ENCODE measurements at regions not wholly inside any gene's neighbourhood (a gene's known extent, or its start where the extent isn't known, plus 50 kb on each side); places are given as distances from the start of the nearest gene placed in this dataset.

DNA sequence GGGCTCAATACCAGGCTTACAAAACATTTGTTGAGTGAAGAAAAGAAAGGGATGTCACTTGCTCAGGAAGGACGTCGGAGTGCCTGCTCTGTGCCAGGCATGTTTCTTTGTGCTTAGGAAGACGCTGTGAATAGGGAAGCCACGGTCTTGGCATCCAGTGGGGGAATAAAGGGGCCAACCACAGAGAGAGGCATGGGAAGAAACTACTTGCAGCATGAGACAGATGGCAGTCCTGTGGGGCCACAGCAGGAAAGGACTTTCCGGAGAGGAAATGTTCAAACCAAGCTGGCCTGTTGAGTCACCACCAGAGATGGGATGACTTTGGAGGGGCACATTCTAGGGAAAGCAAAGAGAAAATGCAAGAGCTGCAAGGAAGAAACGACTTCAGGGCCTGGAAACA lies 173.2 kb downstream of the CDH26 start:
- DNase-seq: no peak

DNA sequence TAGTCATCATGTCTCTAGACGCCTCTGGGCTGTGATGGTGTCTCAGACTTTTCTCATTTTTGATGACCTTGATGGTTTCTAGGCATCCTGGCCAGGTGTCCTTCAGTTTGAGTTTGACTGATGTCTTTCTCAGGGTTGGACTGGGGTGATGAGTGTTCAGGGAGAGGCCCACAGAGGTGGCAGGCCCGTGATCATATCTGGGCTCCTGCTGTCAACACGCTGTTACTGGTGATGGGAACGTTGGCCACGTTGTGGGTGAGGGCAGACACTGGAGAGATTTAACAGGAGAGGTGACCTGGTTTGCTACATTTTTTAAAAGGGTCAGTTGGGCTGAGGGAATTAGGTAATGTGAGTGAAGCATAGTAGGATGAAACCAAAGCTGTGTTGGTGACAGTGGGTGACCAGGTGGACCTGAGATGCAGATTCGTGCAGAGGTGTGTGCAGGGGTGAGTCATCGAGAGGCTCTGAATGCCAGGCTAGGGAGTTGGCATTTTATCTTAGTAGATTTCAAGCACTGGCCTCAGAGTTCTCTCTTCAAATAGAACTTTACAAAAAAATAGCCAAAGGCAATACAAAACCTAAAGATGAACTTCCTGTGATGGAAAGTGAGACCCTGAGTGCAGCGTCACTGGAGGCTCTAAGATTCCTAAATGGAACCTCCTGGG lies 174.1 kb downstream of the CDH26 start:
- no peak for DNase-seq

DNA sequence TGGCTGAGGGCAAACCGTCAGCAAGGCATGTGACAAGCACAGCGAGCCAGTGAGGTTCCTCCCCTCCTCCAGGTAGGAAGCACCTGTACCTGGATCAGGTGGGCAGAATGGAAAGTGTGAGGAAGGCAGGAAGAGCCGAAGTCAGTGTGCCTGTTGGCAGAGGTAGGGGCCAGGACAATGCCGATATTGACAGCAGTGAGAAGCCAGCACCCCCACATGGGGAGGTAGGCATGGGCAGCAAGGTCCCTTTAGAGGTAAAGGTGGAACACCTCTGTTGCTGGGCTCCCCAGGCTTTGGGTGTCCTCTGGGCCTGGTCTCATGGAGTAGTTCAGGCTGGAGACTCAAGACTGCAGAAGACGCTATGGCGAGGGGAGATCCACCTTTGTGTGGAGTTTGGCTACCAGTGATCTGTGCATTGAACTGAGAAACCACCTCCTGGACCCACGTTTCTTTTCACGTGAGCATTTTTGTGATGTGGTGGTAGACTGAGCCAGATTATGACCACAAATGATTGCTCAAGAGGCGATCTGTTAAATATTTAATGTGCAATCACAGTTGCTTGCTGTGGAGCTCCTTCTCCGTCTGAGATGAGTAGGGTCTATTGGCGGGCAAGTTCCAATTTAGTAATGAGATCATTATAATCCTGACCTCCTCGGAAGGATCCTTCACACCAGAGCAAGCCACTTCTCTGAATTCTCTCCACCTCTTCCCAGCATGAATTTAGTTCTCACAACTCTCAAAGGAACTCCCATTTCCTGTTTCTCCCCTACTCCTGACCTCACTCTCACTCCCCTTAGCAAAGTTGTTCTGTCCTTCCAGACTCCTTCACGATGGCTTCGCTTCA lies 174.8 kb downstream of the CDH26 start:
- DNase-seq: no peak

DNA sequence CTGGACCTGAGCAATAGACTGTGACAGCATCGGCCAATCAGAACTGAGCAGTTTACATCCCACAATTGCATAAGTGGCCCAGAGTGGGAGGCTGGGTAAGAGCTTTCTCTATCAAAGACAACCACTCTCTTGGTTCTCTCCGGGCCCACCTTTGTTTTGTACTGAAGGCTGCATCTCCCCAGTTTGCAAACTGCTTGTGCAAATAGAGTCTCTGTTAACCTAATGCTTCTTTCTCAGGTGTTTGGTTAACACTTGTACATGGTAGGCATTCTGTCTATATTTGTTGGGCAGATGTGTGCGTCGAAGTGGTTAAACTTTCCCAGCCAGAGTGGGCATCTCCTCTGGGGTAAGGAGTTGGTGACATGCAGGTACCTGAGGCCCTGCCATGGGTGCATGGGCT lies 177.1 kb downstream of the CDH26 start:
- DNase-seq: no peak

DNA sequence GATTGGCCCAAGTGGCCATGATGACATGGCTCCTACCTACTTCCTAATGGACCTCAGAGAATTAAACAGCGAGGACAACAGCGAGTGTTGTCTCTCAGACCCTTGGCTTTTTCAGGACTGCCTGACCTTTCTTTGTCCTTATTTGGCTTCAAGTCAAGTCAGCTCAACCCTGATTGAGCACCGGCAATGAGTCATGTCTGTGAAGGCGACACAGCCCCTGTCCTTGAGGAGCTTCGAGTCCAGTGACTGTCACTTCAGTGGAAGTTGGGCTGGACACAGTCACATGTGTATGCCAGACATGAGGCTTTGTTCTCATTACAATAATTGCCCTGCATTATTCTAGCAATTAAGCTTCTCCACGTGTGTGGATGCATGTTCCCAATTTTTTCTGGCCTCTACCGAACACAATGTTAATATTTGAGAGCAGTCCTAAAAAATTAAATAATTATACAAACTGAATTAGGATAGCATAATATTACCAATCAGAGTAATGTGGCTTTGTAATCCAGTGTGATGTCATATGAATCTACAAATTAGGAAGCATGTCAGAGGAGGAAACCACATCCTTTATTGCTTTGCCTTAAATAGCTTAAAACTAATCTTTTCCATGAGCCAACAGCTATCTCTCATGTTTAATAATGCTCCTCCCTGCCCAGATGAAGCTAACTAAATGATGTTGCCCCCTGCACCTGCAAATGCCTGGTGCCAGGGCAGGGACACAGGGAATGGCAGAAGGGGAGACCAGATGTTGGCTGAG lies 178.6 kb downstream of the CDH26 start:
- no peak for DNase-seq

DNA sequence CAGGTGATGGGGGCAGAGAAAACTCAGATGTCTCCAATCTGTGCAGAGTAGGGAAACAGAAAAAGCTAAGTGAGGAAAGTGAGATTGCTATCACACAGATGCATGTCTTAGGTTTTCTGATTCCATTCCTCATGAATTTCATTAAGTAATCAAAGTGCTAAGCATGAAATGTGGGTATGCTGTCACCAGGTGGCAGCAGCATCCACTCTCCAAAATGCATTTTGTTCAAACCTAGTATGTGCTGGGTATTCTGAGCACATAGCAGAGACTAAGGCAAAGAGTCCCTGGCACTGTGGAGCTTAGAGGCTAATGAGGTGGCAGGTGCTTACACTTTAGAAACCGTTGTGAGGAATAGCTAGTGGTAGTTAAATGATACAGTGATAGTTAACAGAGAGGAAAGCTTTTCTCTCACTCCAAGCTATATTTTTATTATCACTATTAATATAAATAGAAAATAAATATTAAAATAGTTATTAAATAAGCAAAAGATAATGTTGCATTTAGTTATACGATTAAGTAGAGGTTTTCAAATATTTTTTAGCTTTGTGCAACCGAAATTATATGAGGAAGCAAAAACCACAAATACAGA lies 179.5 kb downstream of the CDH26 start:
- DNase-seq: no peak

DNA sequence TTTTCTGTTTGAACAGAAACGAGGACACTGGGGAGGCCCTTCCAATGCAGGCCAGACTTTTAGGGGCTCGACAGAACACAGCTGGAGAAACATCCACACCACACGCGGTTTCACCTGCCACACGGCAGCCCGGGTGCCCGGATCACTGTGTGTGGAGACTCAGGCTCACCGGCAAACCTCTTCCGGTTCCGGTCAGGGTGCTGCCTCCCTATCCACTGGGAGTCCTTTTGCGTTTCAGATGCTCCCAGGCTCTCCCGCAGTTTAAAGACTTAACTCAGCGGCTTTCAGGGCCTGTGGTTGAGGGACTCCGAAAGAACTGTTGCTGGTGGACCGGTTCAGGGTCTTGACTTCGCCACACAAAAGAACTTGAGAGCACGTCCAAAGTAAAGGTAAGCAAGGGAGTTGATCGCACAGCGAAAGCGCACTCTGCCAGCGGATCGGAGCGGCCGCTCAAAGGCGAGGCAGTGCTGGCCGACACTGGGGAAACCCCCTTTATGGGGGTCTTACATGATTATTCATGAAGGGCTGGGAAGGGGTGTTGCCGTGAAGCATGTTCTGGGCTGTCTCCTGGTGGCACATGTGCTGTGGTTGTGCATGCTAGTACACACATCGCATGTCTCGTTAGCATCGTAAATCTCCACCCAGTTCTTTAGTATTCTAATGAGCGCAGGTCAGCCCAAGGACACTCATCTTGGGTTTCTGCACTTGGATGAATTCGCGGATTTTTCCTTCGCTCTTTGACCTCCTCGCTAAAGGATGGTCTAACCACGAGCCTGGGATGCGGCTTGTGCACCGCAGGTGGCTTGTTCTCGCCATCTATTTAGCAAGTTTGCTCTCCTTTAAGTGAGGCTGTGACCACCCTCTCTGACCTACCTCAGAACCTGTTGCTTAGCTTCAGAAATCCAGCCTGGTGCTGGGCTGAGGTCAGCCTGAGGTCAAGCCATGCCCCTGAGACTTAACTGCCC lies 180.3 kb downstream of the CDH26 start:
- no peak for DNase-seq

DNA sequence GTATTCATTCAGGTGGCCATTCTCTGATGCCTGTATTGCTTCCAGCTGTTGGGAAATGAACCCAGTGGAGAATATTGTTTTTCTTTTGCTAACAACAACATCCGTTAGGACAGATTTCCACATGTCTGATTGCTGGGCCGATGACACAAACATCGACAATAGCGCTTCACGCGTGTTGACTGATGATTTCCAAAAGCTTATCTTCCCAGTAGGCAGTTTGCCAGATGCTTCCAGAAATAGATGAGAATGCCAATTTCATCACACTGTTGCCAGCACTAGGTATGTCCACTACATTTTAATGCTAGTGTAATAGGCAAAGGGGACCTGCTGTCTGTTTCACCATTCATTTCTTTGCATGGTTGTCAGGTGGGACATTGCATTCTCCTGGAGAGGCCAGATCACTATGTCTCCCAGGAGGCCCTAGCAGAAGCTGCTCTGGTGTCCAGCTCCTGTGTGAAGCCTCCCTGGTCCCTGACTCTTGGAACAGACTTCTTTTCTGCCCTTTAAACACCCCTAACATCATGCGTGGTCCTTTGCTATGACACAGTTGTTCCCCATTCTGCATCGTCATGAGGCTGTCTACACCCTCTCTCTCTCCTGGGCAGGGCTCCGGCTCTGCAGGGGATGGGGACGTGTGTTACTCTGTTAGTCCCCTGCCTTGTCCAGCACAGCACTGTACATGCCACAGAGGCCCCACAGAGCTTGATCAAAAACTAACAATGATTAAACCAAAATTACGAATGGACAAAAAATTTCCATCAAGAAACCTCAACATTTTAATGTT lies 181.6 kb downstream of the CDH26 start:
- DNase-seq: no peak

DNA sequence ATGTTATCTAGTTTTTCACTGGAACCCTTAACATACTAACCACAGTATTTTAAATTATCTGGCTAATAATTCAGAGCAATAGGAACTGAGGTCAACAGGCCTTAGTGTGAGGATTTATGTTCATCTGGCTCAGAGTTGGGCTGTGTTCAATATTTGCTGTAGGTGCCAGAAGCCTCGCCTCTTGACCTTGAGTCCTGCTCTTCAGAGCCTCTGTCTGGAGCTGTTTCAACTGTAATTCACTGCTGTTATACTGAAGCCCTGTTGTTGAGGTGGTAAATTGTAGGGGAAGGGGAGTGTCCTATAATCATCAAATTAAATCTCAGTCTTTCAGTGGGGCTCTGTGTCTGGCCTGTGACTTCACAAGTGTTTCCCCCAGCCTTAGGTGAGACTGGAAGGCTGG lies 184.4 kb downstream of the CDH26 start:
- no peak for DNase-seq

DNA sequence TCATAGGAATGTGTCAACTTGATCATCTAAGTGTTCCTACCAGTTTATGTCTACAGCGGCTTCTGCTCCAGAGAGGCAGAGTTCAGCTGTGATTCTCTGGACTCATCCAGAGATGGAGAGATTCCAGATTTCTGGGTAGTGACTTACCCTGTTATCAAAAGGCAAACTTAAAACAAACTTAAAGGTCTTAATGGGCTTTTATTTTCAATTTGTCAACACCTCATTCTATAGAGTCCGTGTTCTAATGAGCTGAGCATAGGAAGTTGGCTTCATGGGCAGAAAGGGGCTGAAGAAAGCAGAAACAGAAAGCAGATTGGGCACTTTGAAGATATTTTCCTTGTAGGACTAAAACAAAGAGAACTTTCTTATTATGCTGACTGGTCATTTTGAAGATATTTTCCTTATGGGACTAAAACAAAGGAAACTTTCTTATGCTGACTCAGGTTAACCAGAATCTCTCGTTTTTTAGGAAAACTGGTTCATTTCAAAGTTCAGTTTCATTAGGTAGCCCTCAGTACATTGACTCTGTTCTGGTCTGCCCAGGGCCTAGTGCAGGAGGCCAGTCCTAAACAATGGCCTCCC lies 185.1 kb downstream of the CDH26 start:
- no peak for DNase-seq

DNA sequence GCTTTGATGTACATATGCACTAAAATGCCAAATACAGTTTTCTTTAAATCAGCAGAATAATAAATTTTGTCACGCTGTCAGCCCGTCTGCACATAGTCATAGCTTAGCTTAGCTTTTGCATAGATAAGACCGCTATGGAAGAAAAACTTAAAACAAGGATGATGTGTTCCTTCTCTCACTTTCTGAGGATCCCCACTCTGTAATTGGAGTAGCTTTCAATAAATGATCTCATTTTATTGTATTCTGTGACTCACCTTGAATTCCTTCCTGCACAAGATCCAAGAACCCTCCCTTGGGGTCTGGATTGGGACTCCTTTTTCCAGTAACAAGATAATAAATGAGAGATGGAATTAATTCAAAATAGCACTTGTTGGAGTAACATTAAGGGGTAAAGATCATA lies 186.2 kb downstream of the CDH26 start:
- DNase-seq: no peak

DNA sequence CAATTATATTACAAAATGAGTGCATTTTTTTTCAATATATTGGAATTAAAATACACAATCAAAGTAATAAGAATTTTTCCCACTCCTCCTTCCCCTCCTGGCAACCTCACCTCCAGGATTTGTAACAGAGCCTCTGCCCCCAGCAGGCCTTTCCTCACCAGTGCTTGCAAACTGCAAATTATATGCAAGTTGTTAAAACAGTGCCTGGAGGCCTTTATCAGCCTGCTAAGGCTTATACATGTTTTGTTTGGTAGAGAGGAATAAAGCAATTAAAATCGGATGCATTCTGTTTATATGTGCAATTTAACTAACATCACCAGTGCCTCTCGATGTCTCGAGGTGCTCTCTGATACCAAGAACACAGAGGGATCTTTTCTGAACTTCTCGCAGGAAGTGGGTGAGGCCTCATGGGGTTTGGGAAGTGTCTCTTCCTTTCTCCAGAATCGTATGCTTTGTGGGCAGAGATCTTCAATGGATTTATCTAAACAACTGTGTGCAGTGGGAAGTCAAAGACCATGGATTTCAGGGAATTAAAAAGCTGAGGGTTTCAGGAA lies 186.8 kb downstream of the CDH26 start:
- DNase-seq: no peak

DNA sequence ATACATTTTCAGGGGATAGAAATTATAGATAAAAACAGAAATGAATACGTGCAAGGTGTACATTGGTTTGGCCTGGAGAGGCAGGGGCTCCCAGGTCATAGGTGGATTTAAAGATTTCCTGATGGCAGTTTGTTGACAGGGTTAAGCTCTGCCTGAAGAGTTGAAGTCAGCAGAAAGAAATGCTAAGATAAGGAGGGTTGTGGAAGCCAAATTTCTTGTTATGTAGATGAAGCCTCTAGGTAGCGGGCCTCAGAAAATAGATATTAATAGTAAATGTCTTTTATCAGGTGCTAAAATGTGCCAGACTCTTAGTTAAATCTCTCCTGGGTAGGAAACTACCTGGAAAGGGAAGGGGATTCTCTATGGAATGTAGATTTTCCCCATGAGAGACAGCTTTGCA lies 188.8 kb downstream of the CDH26 start:
- no peak for DNase-seq

DNA sequence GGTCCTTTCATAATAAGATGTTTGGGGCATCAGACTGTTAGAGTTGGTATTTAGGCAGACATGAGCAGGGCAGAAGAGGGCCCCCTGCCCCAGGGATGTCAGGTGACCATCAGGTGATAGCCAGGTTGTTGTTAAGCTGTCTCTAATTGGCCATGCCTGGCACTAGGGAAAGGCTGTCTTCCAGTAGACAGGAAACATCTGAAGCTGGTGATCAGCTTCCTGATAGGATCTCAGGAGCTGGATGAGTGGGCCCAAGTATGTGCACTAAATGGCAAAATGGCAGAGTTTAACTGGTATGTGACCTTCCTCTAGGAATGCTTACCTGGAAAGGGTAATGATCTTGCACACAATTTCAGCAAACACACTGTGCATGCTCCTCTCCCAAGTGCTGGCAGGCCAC lies 190.7 kb downstream of the CDH26 start:
- no peak for DNase-seq

DNA sequence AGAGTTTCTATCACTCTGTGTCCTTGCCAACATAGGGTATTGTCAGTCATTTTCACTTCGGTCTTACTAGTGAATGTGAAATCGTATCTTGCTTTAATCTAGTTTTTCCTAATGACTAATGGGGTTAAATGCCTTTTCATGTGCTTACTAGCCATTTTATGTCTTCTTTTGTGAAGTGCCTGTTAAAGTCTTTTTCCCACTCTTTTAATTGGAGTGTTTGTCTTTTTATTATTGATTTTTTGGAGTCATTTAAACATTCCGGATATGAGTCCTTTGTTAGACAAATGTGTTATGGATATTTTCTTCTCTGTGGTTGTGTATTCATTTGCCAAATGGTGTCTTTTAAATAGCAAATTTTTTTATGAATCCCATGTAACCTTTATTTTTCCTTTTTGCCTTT lies 194.6 kb downstream of the CDH26 start:
- DNase-seq: no peak

DNA sequence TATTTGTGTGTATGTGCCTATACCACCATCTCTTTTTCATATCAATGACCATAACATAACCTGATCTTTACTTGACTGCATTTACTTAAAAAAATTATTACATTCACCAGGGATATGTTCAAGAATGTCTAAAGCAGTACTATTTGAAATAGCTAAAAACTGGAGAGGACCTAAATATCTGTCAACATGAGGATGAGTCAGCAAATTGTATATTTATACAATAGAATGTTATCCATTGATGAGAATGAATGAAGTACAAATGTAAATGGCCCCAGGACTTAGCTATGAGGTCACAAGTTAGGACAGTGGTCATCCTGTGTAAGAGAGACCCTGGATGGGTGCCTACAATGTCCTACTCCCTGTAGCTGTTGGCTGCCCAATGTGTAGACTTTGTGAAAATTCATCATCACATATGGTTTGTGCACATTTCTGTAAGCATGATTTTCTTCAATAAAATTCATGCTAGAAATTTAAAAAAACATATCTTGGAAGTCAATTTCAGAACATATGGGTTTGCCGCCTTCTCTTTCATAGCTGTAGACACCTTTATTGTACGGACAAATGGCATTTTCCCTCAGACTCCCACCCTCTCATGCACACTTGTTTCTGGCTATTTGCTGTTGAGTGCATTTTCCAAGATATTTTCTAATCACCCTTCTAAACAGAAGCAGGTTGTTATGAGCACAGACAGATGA lies 202.4 kb downstream of the CDH26 start:
- DNase-seq: no peak

DNA sequence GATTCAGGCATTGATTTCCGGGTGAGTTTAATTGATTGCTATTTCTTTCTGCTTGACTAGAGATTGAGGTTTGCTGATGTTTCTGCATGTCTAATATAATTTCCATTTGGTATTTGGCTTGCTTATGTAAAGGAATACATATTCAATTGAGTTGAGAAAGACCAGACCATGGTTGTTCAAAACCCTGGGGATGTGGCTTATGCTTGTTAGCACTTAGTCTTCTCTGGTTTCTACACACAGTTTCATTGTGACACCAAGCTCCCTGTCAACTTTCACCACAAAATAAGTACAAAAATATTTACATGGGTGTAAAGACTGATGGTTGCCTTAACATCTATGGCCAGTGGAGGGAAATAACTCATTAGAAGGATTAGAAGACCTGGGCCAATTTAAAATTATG lies 209.6 kb downstream of the CDH26 start:
- no peak for DNase-seq

DNA sequence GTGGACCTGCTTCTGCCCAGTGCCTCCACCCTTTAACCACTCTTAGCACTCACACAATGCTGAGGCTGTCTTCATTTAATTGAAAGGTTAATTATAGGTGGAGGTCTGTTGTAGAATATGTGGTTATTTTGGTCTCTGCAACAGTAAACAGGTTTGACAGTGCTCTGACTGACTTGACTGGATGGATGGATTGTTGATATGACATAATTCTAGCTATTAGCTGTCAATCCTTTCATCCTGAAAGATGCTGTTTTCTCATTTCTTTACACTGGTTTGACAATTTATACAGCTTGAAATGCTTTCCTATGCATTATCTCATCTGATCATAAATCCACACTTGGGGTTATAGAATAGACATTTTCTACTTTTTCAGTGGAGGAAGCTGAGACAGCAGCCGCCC lies 210.7 kb downstream of the CDH26 start:
- no peak for DNase-seq

DNA sequence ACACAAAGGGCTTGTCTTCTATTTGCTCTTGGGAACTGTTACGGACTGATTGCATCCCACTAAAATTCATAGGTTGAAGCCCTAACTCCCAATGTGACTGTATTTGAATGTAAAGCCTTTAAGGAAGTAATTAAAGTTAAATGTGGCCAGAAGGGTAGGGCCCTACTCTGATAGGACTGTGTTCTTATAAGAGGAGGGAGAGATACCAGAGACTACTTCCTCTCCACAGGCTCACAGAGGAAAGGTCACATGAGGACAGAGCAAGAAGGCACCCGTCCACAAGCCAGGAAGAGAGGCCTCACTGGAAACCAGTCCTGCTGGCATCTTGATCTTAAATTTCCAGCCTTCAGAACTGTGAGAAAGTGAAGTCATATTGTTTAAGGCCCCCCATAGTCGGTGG lies 211.9 kb downstream of the CDH26 start:
- DNase-seq: no peak

All from muscle of arm (tissue), 1 donor.